IPS DF 6.9 (cell line): ENCODE measurements at regions not wholly inside any gene's neighbourhood (a gene's known extent, or its start where the extent isn't known, plus 50 kb on each side); places are given as distances from the start of the nearest gene placed in this dataset.

Experiments used
- DNase-seq: peaks from one replicate; pipeline ENCODE4 v3.0.0-alpha.2; 2013; ENCODE audit warnings: low read depth, low spot score
- H3K27ac ChIP-seq: one replicate; pipeline ENCODE4 v1.5.1; 2013; ENCODE audit warnings: low read length, control low read depth
- H3K27me3 ChIP-seq: 2 replicates; pipeline ENCODE4 v1.6.1; 2013; ENCODE audit warnings: mild to moderate bottlenecking, low read length; ENCODE audit not compliant: control insufficient read depth, insufficient read depth
- H3K36me3 ChIP-seq: 2 replicates; pipeline ENCODE4 v1.6.1; 2013; ENCODE audit warnings: low read length; ENCODE audit not compliant: control insufficient read depth, insufficient read depth
- H3K4me1 ChIP-seq: 2 replicates; pipeline ENCODE4 v1.6.1; 2013; ENCODE audit warnings: low read length; ENCODE audit not compliant: control insufficient read depth, insufficient read depth
- H3K4me3 ChIP-seq: 2 replicates; pipeline ENCODE4 v1.5.1; 2013; ENCODE audit warnings: mild to moderate bottlenecking, low read length
- H3K9me3 ChIP-seq: 2 replicates; pipeline ENCODE4 v1.6.1; 2013; ENCODE audit warnings: low read length, inconsistent platforms; ENCODE audit not compliant: control insufficient read depth, insufficient read depth
- WGBS: extraction: QIAGEN DNeasy Blood & Tissue Kit; methylation state at CpG from one replicate; pipeline ENCODE4 v1.1.7; 2013; ENCODE audit warnings: mixed read lengths, missing lambda C conversion rate; ENCODE audit not compliant: insufficient read length, insufficient coverage; 5-methylcytosine and 5-hydroxymethylcytosine counted together

GRCh38 chr6:106901062-106901461, 73.5 kb downstream of the CD24 start:
- no peak for DNase-seq
- Histone ChIP-seq H3K36me3 (no peaks in the 10 kb centered on the region), H3K4me1 (peaks cover 1% of the 10 kb centered on the region; the same call in 1 of the 2 replicates), H3K9me3 (peaks cover 5% of the 10 kb centered on the region; the same call in 1 of the 2 replicates), H3K27ac (no peak overlapping the region), H3K27me3 (no peaks in the 10 kb centered on the region), H3K4me3 (no peak overlapping the region)
- WGBS: no CpG with 5 or more reads among the region's 3 CpGs

GRCh38 chr6:106899697-106900096, 74.8 kb downstream of the CD24 start:
- WGBS: no CpG with 5 or more reads among the region's 4 CpGs
- Histone ChIP-seq H3K4me1 (peaks cover 1% of the 10 kb centered on the region; the same call in 1 of the 2 replicates), H3K27ac (no peak overlapping the region), H3K27me3 (no peaks in the 10 kb centered on the region), H3K36me3 (no peaks in the 10 kb centered on the region), H3K4me3 (no peak overlapping the region), H3K9me3 (peaks cover 5% of the 10 kb centered on the region; the same call in 1 of the 2 replicates)
- no peak for DNase-seq

DNA sequence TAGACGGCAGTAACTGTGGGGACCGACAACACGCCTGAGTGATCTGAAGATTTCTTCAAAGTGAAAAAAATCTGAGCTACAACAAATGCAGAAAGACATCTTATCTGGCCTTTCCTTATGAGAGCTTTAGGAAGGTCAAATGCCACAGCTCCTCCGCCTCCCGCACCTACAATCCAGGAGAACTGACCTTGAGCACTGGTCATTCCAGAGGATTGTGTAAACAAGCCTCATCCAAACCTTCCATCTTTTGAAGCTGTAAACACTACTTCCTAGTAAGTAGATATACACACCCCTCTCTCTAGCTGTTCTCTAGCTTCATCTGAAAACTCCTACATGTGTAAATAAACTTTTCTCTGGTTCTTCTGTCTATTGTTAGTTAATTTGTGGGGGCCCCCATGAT, 76.9 kb downstream of the CD24 start:
- H3K36me3 ChIP-seq: no peaks in the 10 kb centered on the region
- DNase-seq: no peak
- H3K27ac ChIP-seq: no peak overlapping the region
- H3K27me3 ChIP-seq: no peaks in the 10 kb centered on the region
- H3K9me3 ChIP-seq: peaks cover 5% of the 10 kb centered on the region; the same call in 1 of the 2 replicates
- WGBS: no CpG with 5 or more reads among the region's 5 CpGs
- H3K4me1 ChIP-seq: peaks cover 1% of the 10 kb centered on the region; the same call in 1 of the 2 replicates
- H3K4me3 ChIP-seq: no peak overlapping the region

DNA sequence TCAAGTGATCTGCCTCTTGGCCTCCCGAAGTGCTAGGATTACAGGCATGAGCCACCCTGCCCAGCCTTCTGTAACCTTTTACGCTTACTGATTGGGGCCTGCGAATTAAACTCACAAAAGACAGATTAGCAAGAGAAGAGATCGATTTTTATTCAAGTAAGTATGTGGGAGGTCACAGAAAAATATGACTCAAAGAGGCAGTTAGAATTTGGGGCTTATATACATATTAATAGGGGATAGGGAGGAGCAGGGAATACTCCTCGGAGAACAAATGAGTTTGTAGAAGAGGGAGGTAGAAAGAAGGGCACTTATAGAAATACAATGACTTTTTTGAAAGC, 78.9 kb downstream of the CD24 start:
- peak overlapping the region; percentile 66 for H3K27ac ChIP-seq
- H3K27me3 ChIP-seq: no peaks in the 10 kb centered on the region
- peaks cover 1% of the 10 kb centered on the region; the same call in 1 of the 2 replicates for H3K4me1 ChIP-seq
- H3K4me3 ChIP-seq: no peak overlapping the region
- H3K9me3 ChIP-seq: peaks cover 2% of the 10 kb centered on the region; the same call in 1 of the 2 replicates
- no CpG with 5 or more reads among the region's 5 CpGs for WGBS
- H3K36me3 ChIP-seq: no peaks in the 10 kb centered on the region
- no peak for DNase-seq

DNA sequence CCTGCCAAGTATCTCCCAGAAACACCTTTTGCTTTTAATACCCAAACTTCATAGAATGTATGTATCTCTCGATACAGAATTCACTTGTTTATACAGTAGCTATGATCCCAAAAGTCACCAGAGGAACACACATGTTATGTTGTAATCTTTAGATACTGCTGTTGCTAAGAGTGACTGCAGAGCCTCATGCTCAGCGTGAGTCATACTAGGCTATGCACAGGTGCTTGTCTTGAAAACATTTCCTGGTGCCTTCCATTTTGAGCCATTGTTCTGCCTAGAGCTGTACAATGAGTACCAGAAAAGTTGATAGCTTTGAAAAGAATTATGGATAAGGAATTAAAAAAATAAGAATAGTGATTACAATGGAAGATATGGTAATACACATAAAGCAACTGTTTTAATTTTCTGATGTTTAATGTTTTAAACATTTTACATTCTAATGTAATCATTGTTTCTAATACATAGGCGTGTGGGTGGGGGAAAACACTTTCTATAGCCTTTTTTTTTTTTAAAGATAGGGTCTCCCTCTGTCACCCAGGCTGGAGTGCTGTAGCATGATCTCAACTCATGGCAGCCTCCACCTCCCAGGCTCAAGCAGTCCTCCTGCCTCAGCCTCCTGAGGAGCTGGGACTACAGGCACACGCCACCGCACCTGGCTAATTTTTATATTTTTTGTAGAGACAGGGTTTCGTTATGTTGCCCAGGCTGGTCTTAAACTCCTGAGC, 79.4 kb downstream of the CD24 start:
- Histone ChIP-seq H3K4me1 (peaks cover 1% of the 10 kb centered on the region; the same call in 1 of the 2 replicates), H3K27me3 (no peaks in the 10 kb centered on the region), H3K36me3 (no peaks in the 10 kb centered on the region), H3K4me3 (no peak overlapping the region), H3K9me3 (peaks cover 2% of the 10 kb centered on the region; the same call in 1 of the 2 replicates), H3K27ac (no peak overlapping the region)
- WGBS: no CpG with 5 or more reads among the region's 6 CpGs
- no peak for DNase-seq

GRCh38 chr6:106892186-106892585, 82.3 kb downstream of the CD24 start:
- Histone ChIP-seq H3K9me3 (no peaks in the 10 kb centered on the region), H3K27ac (no peak overlapping the region), H3K27me3 (no peaks in the 10 kb centered on the region), H3K4me1 (peaks cover 1% of the 10 kb centered on the region; the same call in 1 of the 2 replicates), H3K4me3 (no peak overlapping the region), H3K36me3 (no peaks in the 10 kb centered on the region)
- no CpG with 5 or more reads among the region's 5 CpGs for WGBS
- DNase-seq: no peak

DNA sequence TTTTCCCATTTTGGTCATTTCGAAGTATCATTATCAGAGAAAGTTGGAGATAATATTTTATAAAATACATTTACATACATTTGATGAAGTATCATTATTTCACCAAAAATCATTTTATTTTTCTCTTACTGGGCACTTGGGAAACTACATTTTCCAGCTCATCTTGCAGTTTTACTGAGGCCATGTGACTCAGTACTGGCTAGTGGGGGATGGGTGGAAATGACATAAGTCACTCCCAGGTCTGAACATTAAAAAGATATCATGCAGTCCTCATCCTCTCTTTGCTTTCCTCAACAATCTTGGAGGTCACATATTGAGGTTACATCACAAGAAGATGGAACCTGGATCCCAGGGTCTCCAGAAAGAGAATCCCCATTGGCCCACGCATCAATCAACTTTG, 84.1 kb downstream of the CD24 start:
- no peak for DNase-seq
- Histone ChIP-seq H3K27ac (no peak overlapping the region), H3K36me3 (no peaks in the 10 kb centered on the region)

DNA sequence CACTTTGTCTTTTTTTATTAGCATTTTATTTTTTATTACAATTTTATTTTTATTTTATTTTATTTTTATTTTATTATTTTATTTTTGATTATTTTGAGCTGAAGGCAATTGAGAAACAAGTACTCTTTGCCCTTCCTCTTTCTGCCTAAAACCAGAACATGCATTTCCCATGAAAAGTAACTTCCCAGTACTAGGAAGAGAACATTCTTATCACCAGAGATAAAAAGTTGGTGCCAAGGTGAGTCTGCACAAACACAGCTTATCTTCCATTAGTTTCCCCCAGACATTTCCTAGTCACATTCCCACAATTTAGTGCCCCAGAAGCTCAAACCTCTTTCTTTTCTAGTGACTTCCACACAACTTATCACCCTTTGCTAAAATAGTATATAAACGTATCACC, 84.8 kb downstream of the CD24 start:
- H3K9me3 ChIP-seq: no peaks in the 10 kb centered on the region
- H3K4me1 ChIP-seq: peaks cover 4% of the 10 kb centered on the region; the same call in 1 of the 2 replicates
- no CpG with 5 or more reads among the region's 1 CpG for WGBS
- no peaks in the 10 kb centered on the region for H3K27me3 ChIP-seq
- no peak for DNase-seq
- no peak overlapping the region for H3K27ac ChIP-seq
- H3K4me3 ChIP-seq: no peak overlapping the region
- no peaks in the 10 kb centered on the region for H3K36me3 ChIP-seq

More for the DNA sequence above, 84.1 kb downstream of the CD24 start:
- Histone ChIP-seq H3K9me3 (no peaks in the 10 kb centered on the region), H3K4me3 (no peak overlapping the region), H3K27me3 (no peaks in the 10 kb centered on the region), H3K4me1 (peaks cover 4% of the 10 kb centered on the region; the same call in 1 of the 2 replicates)
- no CpG with 5 or more reads among the region's 2 CpGs for WGBS

GRCh38 chr6:106886922-106887797, 87.4 kb downstream of the CD24 start:
- H3K27me3 ChIP-seq: no peaks in the 10 kb centered on the region
- H3K4me3 ChIP-seq: no peak overlapping the region
- no peak overlapping the region for H3K27ac ChIP-seq
- H3K36me3 ChIP-seq: no peaks in the 10 kb centered on the region
- no peak for DNase-seq
- WGBS: no CpG with 5 or more reads among the region's 8 CpGs
- peaks cover 4% of the 10 kb centered on the region; the same call in 1 of the 2 replicates for H3K4me1 ChIP-seq
- no peaks in the 10 kb centered on the region for H3K9me3 ChIP-seq

GRCh38 chr6:106886081-106886843, 88.3 kb downstream of the CD24 start:
- no CpG with 5 or more reads among the region's 9 CpGs for WGBS
- no peak overlapping the region for H3K27ac ChIP-seq
- H3K4me3 ChIP-seq: no peak overlapping the region
- no peak for DNase-seq
- H3K27me3 ChIP-seq: no peaks in the 10 kb centered on the region
- H3K4me1 ChIP-seq: peaks cover 4% of the 10 kb centered on the region; the same call in 1 of the 2 replicates
- H3K9me3 ChIP-seq: no peaks in the 10 kb centered on the region
- no peaks in the 10 kb centered on the region for H3K36me3 ChIP-seq
